Vagina (tissue), 2 donors: ENCODE measurements at regions not wholly inside any gene's neighbourhood (a gene's known extent, or its start where the extent isn't known, plus 50 kb on each side); places are given as distances from the start of the nearest gene placed in this dataset.

Source experiments
- CTCF ChIP-seq, 3 experiments: fragments of 450-650 bp in 2 of 3; fragments of 200-600 bp in 1 of 3; sonication (generic) in 1 of 3; IDR thresholded peaks; one replicate each; pipeline ENCODE4 v1.5.1; 2017 to 2019; ENCODE audit warnings: antibody characterized with exemption in 3 of 3, mild to moderate bottlenecking in 2 of 3, moderate library complexity in 2 of 3
- POLR2A ChIP-seq, 2 donors: fragments of 450-650 bp; IDR thresholded peaks; one replicate each; pipeline ENCODE4 v1.6.1; 2017; ENCODE audit warnings: antibody characterized with exemption in 2 of 2, mild to moderate bottlenecking in 2 of 2, moderate library complexity in 2 of 2
- POLR2AphosphoS5 ChIP-seq, 2 donors: sonication (generic); formaldehyde crosslinking; IDR thresholded peaks; one replicate each; pipeline ENCODE4 v1.9.0; 2017; ENCODE audit warnings: antibody characterized with exemption in 2 of 2, mild to moderate bottlenecking in 2 of 2, low read depth in 1 of 2; ENCODE audit not compliant: insufficient read depth in 1 of 2

- TF ChIP-seq CTCF (IDR thresholded peaks at IDR 0.05) (no peak), POLR2AphosphoS5 (IDR thresholded peaks at IDR 0.05; ENCODE audit: insufficient read depth in 1 of 2, low read depth in 1 of 2) (no peak), POLR2A (IDR thresholded peaks at IDR 0.05) (no peak)
Observed at GRCh38 chr6:43995137-43995536, 132.1 kb downstream of the MRPL14 start.
